ENCODE measurements at regions not wholly inside any gene's neighbourhood (a gene's known extent, or its start where the extent isn't known, plus 50 kb on each side); places are given as distances from the start of the nearest gene placed in this dataset.

DNA sequence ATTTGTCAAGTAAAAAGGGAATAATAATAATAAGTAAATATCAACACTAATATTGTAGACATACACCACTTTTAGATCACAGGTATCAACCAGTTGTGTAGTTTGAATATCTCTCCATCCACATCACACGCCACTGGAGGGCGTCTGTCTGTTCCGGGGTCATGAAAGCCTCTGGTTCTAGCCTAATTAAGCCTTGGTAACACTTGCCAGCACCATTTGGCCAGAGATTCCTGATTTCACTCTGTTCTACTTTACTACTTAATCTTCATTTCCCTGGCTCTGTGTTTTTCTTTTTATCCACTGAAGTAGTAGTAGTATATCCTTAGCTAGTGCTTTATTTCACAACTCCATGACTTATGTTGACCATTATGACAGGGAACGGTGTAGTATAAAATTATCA lies 285.6 kb upstream of the POM121L12 start:
- Histone ChIP-seq H3F3A (ENCODE audit: low read depth) (no peaks in the 10 kb centered on the region), H3K9ac (no peak overlapping the region), H2AFZ (replicated peaks) (no peak overlapping the region), H3K79me2 (ENCODE audit: low read depth) (no peaks in the 10 kb centered on the region), H4K20me1 (ENCODE audit: low read depth) (no peaks in the 10 kb centered on the region), H3K27ac (no peak overlapping the region), H3K27me3 (no peaks in the 10 kb centered on the region), H3K4me3 (no peak overlapping the region), H3K4me1 (no peaks in the 10 kb centered on the region), H3K9me3 (ENCODE audit: low read depth) (no peaks in the 10 kb centered on the region), H3K4me2 (no peak overlapping the region), H3K36me3 (no peaks in the 10 kb centered on the region)
- Mint-ChIP-seq H3K4me3 (no peak overlapping the region), H3K9me3 (peaks cover 2% of the 10 kb centered on the region), H3K4me1 (no peaks in the 10 kb centered on the region), H3K27me3 (ENCODE audit: insufficient read depth, low read depth) (peaks cover 2% of the 10 kb centered on the region), H3K36me3 (no peaks in the 10 kb centered on the region), H3K27ac (no peak overlapping the region)
- peak; percentile 63 for DNase-seq (ENCODE audit: low spot score)
- TF ChIP-seq EZH2 (IDR thresholded peaks at IDR 0.05) (no peak), EZH2phosphoT487 (IDR thresholded peaks at IDR 0.05) (no peak)
- TF ChIP-seq, protein P1, sequence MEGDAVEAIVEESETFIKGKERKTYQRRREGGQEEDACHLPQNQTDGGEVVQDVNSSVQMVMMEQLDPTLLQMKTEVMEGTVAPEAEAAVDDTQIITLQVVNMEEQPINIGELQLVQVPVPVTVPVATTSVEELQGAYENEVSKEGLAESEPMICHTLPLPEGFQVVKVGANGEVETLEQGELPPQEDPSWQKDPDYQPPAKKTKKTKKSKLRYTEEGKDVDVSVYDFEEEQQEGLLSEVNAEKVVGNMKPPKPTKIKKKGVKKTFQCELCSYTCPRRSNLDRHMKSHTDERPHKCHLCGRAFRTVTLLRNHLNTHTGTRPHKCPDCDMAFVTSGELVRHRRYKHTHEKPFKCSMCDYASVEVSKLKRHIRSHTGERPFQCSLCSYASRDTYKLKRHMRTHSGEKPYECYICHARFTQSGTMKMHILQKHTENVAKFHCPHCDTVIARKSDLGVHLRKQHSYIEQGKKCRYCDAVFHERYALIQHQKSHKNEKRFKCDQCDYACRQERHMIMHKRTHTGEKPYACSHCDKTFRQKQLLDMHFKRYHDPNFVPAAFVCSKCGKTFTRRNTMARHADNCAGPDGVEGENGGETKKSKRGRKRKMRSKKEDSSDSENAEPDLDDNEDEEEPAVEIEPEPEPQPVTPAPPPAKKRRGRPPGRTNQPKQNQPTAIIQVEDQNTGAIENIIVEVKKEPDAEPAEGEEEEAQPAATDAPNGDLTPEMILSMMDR (IDR thresholded peaks at IDR 0.05) = peak; percentile 68

DNA sequence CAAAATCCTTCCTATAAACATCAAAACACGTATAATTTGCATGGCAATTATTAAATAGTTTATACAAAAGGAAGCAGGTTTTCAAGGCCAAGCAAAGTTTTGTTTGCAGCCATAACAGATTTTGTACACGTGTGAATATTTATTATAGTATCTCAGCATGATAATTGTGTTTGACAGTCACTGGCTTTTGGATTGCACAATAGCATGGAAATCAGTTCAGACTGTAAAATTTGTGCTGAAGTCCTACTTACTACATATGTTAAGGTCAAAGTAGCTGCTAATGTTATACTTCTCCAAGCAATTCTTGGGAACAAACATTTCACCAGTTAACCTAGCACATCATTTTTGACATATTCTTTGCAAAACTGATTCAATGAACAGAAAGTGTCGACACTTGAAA lies 287.6 kb upstream of the POM121L12 start:
- peaks cover 3% of the 10 kb centered on the region for H3K27me3 Mint-ChIP-seq (ENCODE audit: insufficient read depth, low read depth)
- TF ChIP-seq, protein P1 (IDR thresholded peaks at IDR 0.05) = no peak
- TF ChIP-seq EZH2 (IDR thresholded peaks at IDR 0.05) = no peak
- no peak for TF ChIP-seq EZH2phosphoT487 (IDR thresholded peaks at IDR 0.05)
- Histone ChIP-seq H3K79me2 (ENCODE audit: low read depth) (no peaks in the 10 kb centered on the region), H3K4me1 (no peaks in the 10 kb centered on the region), H3F3A (ENCODE audit: low read depth) (no peaks in the 10 kb centered on the region), H2AFZ (replicated peaks) (no peak overlapping the region), H3K9me3 (ENCODE audit: low read depth) (no peaks in the 10 kb centered on the region), H3K4me2 (no peak overlapping the region), H3K4me3 (no peak overlapping the region), H3K9ac (no peak overlapping the region), H3K27me3 (no peaks in the 10 kb centered on the region), H4K20me1 (ENCODE audit: low read depth) (no peaks in the 10 kb centered on the region), H3K27ac (no peak overlapping the region), H3K36me3 (no peaks in the 10 kb centered on the region)
- no peak overlapping the region for H3K27ac Mint-ChIP-seq
- no peaks in the 10 kb centered on the region for H3K4me1 Mint-ChIP-seq
- peaks cover 2% of the 10 kb centered on the region for H3K9me3 Mint-ChIP-seq
- no peak overlapping the region for H3K4me3 Mint-ChIP-seq
- DNase-seq (ENCODE audit: low spot score) = no peak
- H3K36me3 Mint-ChIP-seq = no peaks in the 10 kb centered on the region

DNA sequence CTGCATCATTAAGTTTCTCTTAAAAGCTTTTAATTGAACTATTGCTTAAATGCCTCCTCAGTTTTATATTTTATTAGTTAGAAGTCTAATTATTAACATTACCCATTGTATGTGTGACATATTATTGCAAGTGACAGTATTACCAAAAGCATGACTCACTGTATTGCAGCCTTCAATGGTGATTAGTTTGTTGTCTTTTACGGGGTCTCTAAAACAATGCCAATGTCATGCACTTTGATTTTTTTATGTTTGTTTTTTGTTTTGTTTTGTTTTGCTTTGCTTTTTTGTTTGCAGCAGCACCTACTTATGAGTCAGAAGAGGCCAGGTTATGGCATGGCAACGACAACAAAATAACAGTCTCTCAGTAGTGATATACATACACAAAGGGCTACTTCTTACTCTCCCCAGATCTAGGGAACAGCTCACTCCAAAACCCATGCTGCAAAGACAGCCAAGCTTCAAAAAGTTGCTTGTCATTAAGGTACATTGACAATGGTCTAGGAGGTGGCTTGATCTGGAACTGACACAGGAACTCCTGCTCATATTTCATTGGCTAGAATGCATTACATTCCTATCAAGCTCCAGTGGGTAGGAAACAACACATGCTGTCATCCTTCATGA lies 293.7 kb upstream of the POM121L12 start:
- Histone ChIP-seq H3K36me3 (no peaks in the 10 kb centered on the region), H3K79me2 (ENCODE audit: low read depth) (no peaks in the 10 kb centered on the region), H3K27me3 (no peaks in the 10 kb centered on the region), H4K20me1 (ENCODE audit: low read depth) (no peaks in the 10 kb centered on the region), H3K4me2 (no peak overlapping the region), H3K4me3 (no peak overlapping the region), H3K9ac (no peak overlapping the region), H3K4me1 (no peaks in the 10 kb centered on the region), H3K9me3 (ENCODE audit: low read depth) (no peaks in the 10 kb centered on the region), H2AFZ (replicated peaks) (no peak overlapping the region), H3F3A (ENCODE audit: low read depth) (no peaks in the 10 kb centered on the region), H3K27ac (no peak overlapping the region)
- no peak overlapping the region for H3K27ac Mint-ChIP-seq
- H3K4me1 Mint-ChIP-seq = no peaks in the 10 kb centered on the region
- no peak overlapping the region for H3K4me3 Mint-ChIP-seq
- DNase-seq (ENCODE audit: low spot score) = no peak
- H3K36me3 Mint-ChIP-seq = no peaks in the 10 kb centered on the region
- H3K9me3 Mint-ChIP-seq = peaks cover 2% of the 10 kb centered on the region
- TF ChIP-seq EZH2 (IDR thresholded peaks at IDR 0.05) (no peak), EZH2phosphoT487 (IDR thresholded peaks at IDR 0.05) (no peak)
- TF ChIP-seq, protein P1 (IDR thresholded peaks at IDR 0.05) = no peak
- H3K27me3 Mint-ChIP-seq (ENCODE audit: insufficient read depth, low read depth) = peaks cover 3% of the 10 kb centered on the region

Data from neural progenitor cell (in vitro differentiated cells).